NT2/D1 (cell line): ENCODE measurements at regions not wholly inside any gene's neighbourhood (a gene's known extent, or its start where the extent isn't known, plus 50 kb on each side); places are given as distances from the start of the nearest gene placed in this dataset.

Experiments
- SUZ12 ChIP-seq: IDR thresholded peaks from 2 replicates; pipeline ENCODE4 v1.6.1; 2011; ENCODE audit not compliant: insufficient read length, insufficient read depth; ENCODE audit errors: extremely low read depth
- YY1 ChIP-seq: IDR thresholded peaks from 2 replicates; pipeline ENCODE4 v1.6.1; 2011; ENCODE audit not compliant: insufficient read length, insufficient read depth
- ZNF274 ChIP-seq: IDR thresholded peaks from 2 replicates; pipeline ENCODE4 v1.6.1; 2011; ENCODE audit warnings: mild to moderate bottlenecking, low read depth, low read length

DNA sequence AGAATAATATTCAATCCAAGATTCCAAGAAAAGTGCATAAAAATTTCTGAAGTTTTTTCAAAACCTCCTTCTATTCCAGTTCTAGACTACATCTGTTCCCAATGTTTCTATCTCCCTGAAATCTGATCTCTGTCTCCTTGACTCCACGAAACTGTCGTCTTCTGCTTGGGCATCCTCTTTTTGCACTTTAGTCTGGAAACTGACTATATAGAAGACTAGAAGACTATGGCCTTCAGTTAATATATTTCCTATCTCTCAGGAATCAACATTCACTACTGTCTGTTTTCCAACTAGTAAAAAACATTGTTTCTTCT lies 745.4 kb upstream of the ADGRB3 start:
- TF ChIP-seq SUZ12 (no peak), YY1 (no peak), ZNF274 (no peak)
